ENCODE measurements at regions not wholly inside any gene's neighbourhood (a gene's known extent, or its start where the extent isn't known, plus 50 kb on each side); places are given as distances from the start of the nearest gene placed in this dataset.

GRCh38 chrX:13180807-13181206 lies 136.4 kb upstream of the FAM9C start:
- Histone ChIP-seq H3K9me3 (ENCODE audit: low read depth, low read length) (no peaks in the 10 kb centered on the region), H3K4me1 (ENCODE audit: insufficient read depth, low read length) (peaks cover 11% of the 10 kb centered on the region), H3K27me3 (ENCODE audit: insufficient read depth, low read length) (no peaks in the 10 kb centered on the region), H4K20me1 (ENCODE audit: insufficient read depth, low read length) (no peaks in the 10 kb centered on the region), H3K27ac (ENCODE audit: low read depth, low read length) (no peak overlapping the region), H2AFZ (ENCODE audit: low read length) (no peak overlapping the region), H3K4me3 (ENCODE audit: insufficient read depth, low read length) (no peak overlapping the region), H3K79me2 (ENCODE audit: insufficient read depth, low read length) (no peaks in the 10 kb centered on the region), H3K36me3 (ENCODE audit: insufficient read depth, low read length) (no peaks in the 10 kb centered on the region), H3K4me2 (ENCODE audit: insufficient read depth, low read length) (no peak overlapping the region)
- DNase-seq (ENCODE audit: insufficient read length, low spot score, missing footprints): peak; percentile 43
- no peak for TF ChIP-seq CTCF (IDR thresholded peaks at IDR 0.05; ENCODE audit: extremely low read depth, low read depth, low read length)

- H4K20me1 ChIP-seq (ENCODE audit: insufficient read depth, low read length): no peaks in the 10 kb centered on the region
- no peak overlapping the region for H3K4me3 ChIP-seq (ENCODE audit: insufficient read depth, low read length)
- no peaks in the 10 kb centered on the region for H3K79me2 ChIP-seq (ENCODE audit: insufficient read depth, low read length)
- H3K4me1 ChIP-seq (ENCODE audit: insufficient read depth, low read length): peaks cover 11% of the 10 kb centered on the region
- H3K9me3 ChIP-seq (ENCODE audit: low read depth, low read length): no peaks in the 10 kb centered on the region
- no peaks in the 10 kb centered on the region for H3K36me3 ChIP-seq (ENCODE audit: insufficient read depth, low read length)
- no peaks in the 10 kb centered on the region for H3K27me3 ChIP-seq (ENCODE audit: insufficient read depth, low read length)
- H3K27ac ChIP-seq (ENCODE audit: low read depth, low read length): no peak overlapping the region
- no peak overlapping the region for H3K4me2 ChIP-seq (ENCODE audit: insufficient read depth, low read length)
- DNase-seq (ENCODE audit: insufficient read length, low spot score, missing footprints): no peak
- TF ChIP-seq CTCF (IDR thresholded peaks at IDR 0.05; ENCODE audit: extremely low read depth, low read depth, low read length): no peak
- no peak overlapping the region for H2AFZ ChIP-seq (ENCODE audit: low read length)
Observed at GRCh38 chrX:13179586-13179985, 135.2 kb upstream of the FAM9C start.

DNA sequence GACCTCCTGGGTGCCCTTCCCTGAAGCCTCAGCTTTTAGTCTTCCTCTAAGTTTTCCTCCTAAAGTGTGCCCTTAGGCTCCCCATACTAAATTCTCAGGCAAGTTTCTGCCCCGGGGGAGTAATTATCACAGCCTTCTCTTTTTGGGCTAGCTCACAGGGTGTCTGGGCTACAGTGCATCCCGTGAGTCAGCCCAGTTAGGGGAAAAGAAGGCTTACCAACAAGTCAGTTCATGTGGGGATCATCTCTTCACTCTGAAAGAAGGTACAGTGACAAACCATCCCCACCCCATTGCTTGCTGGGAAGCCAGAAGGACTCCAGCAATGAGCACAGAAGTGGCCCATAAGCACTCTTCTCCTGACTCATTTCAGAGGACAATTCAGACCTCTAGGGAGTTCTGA lies 134.7 kb upstream of the FAM9C start:
- peak; percentile 48 for DNase-seq (ENCODE audit: insufficient read length, low spot score, missing footprints)
- no peaks in the 10 kb centered on the region for H3K27me3 ChIP-seq (ENCODE audit: insufficient read depth, low read length)
- H3K9me3 ChIP-seq (ENCODE audit: low read depth, low read length): no peaks in the 10 kb centered on the region
- no peaks in the 10 kb centered on the region for H4K20me1 ChIP-seq (ENCODE audit: insufficient read depth, low read length)
- no peak overlapping the region for H3K4me2 ChIP-seq (ENCODE audit: insufficient read depth, low read length)
- H3K36me3 ChIP-seq (ENCODE audit: insufficient read depth, low read length): no peaks in the 10 kb centered on the region
- TF ChIP-seq CTCF (IDR thresholded peaks at IDR 0.05; ENCODE audit: extremely low read depth, low read depth, low read length): no peak
- H3K79me2 ChIP-seq (ENCODE audit: insufficient read depth, low read length): no peaks in the 10 kb centered on the region
- H3K27ac ChIP-seq (ENCODE audit: low read depth, low read length): peak overlapping the region; percentile 15
- H2AFZ ChIP-seq (ENCODE audit: low read length): no peak overlapping the region
- no peak overlapping the region for H3K4me3 ChIP-seq (ENCODE audit: insufficient read depth, low read length)
- peaks cover 11% of the 10 kb centered on the region for H3K4me1 ChIP-seq (ENCODE audit: insufficient read depth, low read length)

- H3K79me2 ChIP-seq (ENCODE audit: insufficient read depth, low read length): no peaks in the 10 kb centered on the region
- peak overlapping the region; percentile 44 for H2AFZ ChIP-seq (ENCODE audit: low read length)
- H3K4me3 ChIP-seq (ENCODE audit: insufficient read depth, low read length): no peak overlapping the region
Observed at GRCh38 chrX:13177921-13178566, 133.6 kb upstream of the FAM9C start.

More at GRCh38 chrX:13177921-13178566, 133.6 kb upstream of the FAM9C start:
- Histone ChIP-seq H4K20me1 (ENCODE audit: insufficient read depth, low read length) (no peaks in the 10 kb centered on the region), H3K27me3 (ENCODE audit: insufficient read depth, low read length) (no peaks in the 10 kb centered on the region), H3K4me1 (ENCODE audit: insufficient read depth, low read length) (peaks cover 11% of the 10 kb centered on the region), H3K4me2 (ENCODE audit: insufficient read depth, low read length) (no peak overlapping the region), H3K27ac (ENCODE audit: low read depth, low read length) (no peak overlapping the region), H3K36me3 (ENCODE audit: insufficient read depth, low read length) (no peaks in the 10 kb centered on the region), H3K9me3 (ENCODE audit: low read depth, low read length) (no peaks in the 10 kb centered on the region)
- no peak for DNase-seq (ENCODE audit: insufficient read length, low spot score, missing footprints)
- TF ChIP-seq CTCF (IDR thresholded peaks at IDR 0.05; ENCODE audit: extremely low read depth, low read depth, low read length): no peak
